T-helper 2 cell treated with Interferon-gamma antibody and Interleukin-4, amounts not matched to agents 5 μg/mL and 100 μg/mL, for 36 hours (primary cell): ENCODE measurements at regions not wholly inside any gene's neighbourhood (a gene's known extent, or its start where the extent isn't known, plus 50 kb on each side); places are given as distances from the start of the nearest gene placed in this dataset.

Experiments used
- DNase-seq: peaks from one replicate; pipeline ENCODE4 v3.0.0; 2021; ENCODE audit warnings: low spot score
- H3K27ac Mint-ChIP-seq: one replicate; pipeline ENCODE4 v1.8.0; 2021; ENCODE audit warnings: mild to moderate bottlenecking, mixed read lengths
- H3K27me3 Mint-ChIP-seq: one replicate; pipeline ENCODE4 v1.8.0; 2021; ENCODE audit warnings: low read depth, mixed read lengths
- H3K36me3 Mint-ChIP-seq: one replicate; pipeline ENCODE4 v1.8.0; 2021; ENCODE audit warnings: low read depth, mixed read lengths
- H3K4me1 Mint-ChIP-seq: one replicate; pipeline ENCODE4 v1.8.0; 2021; ENCODE audit warnings: low read depth, mixed read lengths
- H3K4me3 Mint-ChIP-seq: one replicate; pipeline ENCODE4 v1.8.0; 2022; ENCODE audit warnings: mild to moderate bottlenecking, moderate library complexity, mixed read lengths
- H3K9me3 Mint-ChIP-seq: one replicate; pipeline ENCODE4 v1.8.0; 2021; ENCODE audit warnings: mixed read lengths

DNA sequence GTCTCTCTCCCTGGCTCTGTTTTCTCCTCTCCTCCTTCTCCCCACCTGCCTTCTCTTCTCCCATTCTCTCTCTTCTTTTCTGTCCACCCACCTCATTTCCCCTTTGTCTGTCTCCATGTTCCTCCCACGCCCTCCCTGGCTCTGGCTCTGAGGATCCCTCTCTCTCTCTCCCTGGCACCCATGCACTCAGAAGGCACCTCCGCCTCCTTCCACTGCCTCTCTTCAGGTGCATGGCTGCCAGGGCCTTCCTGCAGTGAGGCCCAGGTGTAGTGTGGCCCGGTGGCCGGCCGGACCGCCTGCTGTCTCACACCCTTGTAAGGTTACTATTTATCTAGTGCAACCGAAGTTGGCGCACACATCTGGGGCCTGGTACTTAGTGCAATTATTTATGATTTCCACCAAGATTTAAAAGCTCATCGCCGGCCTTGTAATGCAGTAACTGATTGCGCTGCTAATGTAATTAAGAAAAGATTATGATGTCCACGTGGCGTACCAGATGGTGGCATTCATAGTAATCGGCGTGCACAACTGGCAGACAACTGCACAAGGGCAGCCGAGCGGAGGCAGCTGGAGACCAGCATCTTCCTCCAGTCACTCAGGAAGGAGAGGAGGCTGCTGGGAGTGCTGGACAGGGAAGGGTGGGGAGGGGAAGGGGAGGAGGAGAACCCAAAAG lies 50.4 kb upstream of the MVB12B start:
- no peaks in the 10 kb centered on the region for H3K4me1 Mint-ChIP-seq
- no peak overlapping the region for H3K27ac Mint-ChIP-seq
- no peak overlapping the region for H3K4me3 Mint-ChIP-seq
- peaks cover 25% of the 10 kb centered on the region for H3K27me3 Mint-ChIP-seq
- no peak for DNase-seq
- no peaks in the 10 kb centered on the region for H3K36me3 Mint-ChIP-seq
- H3K9me3 Mint-ChIP-seq: no peaks in the 10 kb centered on the region
